Thyroid gland (tissue), 4 donors: ENCODE measurements at regions not wholly inside any gene's neighbourhood (a gene's known extent, or its start where the extent isn't known, plus 50 kb on each side); places are given as distances from the start of the nearest gene placed in this dataset.

ENCODE experiments used
- DNase-seq, 2 donors: peaks; one replicate each; pipeline ENCODE4 v3.0.0-alpha.2; 2019
- H3K27ac ChIP-seq, 3 donors: fragments of 200-600 bp; sonication (generic); 1 replicate in 2 of 3; 2 replicates in 1 of 3; pipeline ENCODE4 v1.5.1; 2016 to 2019; ENCODE audit warnings: mild to moderate bottlenecking in 1 of 3, moderate library complexity in 1 of 3
- H3K27me3 ChIP-seq: fragments of 200-600 bp; sonication (generic); one replicate; pipeline ENCODE4 v1.5.1; 2019
- H3K36me3 ChIP-seq, 2 donors: fragments of 200-600 bp; sonication (generic); one replicate each; pipeline ENCODE4 v1.5.1; 2016 to 2019
- H3K4me1 ChIP-seq, 2 donors: fragments of 200-600 bp; sonication (generic); one replicate each; pipeline ENCODE4 v1.5.1; 2017 to 2019
- H3K4me3 ChIP-seq, 3 donors: fragments of 200-600 bp; sonication (generic); replicated peaks in 1 of 3; 1 replicate in 2 of 3; 2 replicates in 1 of 3; pipeline ENCODE4 v1.5.1; 2016; ENCODE audit warnings: mild to moderate bottlenecking in 1 of 3
- H3K9me3 ChIP-seq: fragments of 200-600 bp; sonication (generic); one replicate; pipeline ENCODE4 v1.5.1; 2017
- CTCF ChIP-seq, 6 experiments: fragments of 200-600 bp in 3 of 6; fragments of 450-650 bp in 3 of 6; sonication (generic) in 3 of 6; IDR thresholded peaks; one replicate each; pipeline ENCODE4 v1.5.1; 2016 to 2019; ENCODE audit warnings: antibody characterized with exemption in 6 of 6, mild to moderate bottlenecking in 2 of 6, inconsistent platforms in 1 of 6, moderate library complexity in 1 of 6
- POLR2A ChIP-seq, 2 donors: fragments of 450-650 bp; IDR thresholded peaks; one replicate each; pipeline ENCODE4 v1.6.1; 2017; ENCODE audit warnings: antibody characterized with exemption in 2 of 2, mild to moderate bottlenecking in 2 of 2, moderate library complexity in 1 of 2
- WGBS, 2 donors: methylation state at CpG; one replicate each; pipeline ENCODE4 v1.1.5; 2017; 5-methylcytosine and 5-hydroxymethylcytosine counted together
- intact Hi-C: fragments of 100-400 bp; cut with DNase I; formaldehyde crosslinking; loops from one replicate; pipeline ENCODE4 v1.15.1; 2023

DNA sequence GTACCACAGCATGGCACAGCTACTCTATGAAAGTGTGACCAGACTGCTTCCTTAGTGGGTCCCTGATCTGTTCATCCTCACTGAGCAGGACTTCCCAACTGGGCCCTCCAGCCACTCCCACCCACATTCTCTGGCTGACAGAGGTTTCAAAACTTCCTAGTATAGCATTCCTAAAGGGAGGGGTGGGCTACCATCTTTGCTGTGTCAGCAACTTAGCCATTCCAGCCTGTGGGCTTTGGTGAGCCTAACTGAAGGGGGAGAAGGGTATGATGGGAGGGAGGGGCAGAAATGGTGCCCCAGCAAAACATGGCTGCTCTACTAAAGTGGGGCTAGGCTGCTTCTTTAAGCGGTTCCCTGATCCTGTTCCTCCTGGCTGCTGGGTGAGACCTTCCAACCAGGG, 265.2 kb upstream of the ADGRL4 start:
- intact Hi-C loops, result no loop called here

GRCh38 chr1:79264975-79265818, 258.7 kb upstream of the ADGRL4 start:
- Histone ChIP-seq H3K36me3 (no peaks in the 10 kb centered on the region), H3K4me1 (no peaks in the 10 kb centered on the region), H3K27ac (no peak overlapping the region), H3K4me3 (no peak overlapping the region), H3K9me3 (no peaks in the 10 kb centered on the region), H3K27me3 (no peaks in the 10 kb centered on the region)
- WGBS, 2 donors, result 94% methylated on average over 4 of the region's 4 CpGs
- no peak for DNase-seq
- intact Hi-C loops, result no loop called here
- no peak for TF ChIP-seq CTCF (IDR thresholded peaks at IDR 0.05)
- no peak for TF ChIP-seq POLR2A (IDR thresholded peaks at IDR 0.05)

More for the DNA sequence above, 265.2 kb upstream of the ADGRL4 start:
- no peaks in the 10 kb centered on the region for H3K4me1 ChIP-seq
- H3K27ac ChIP-seq, result no peak overlapping the region
- WGBS, 2 donors, result 80 to 100% methylated on average over 1 of the region's 1 CpG
- H3K27me3 ChIP-seq, result no peaks in the 10 kb centered on the region
- H3K36me3 ChIP-seq, result no peaks in the 10 kb centered on the region
- no peaks in the 10 kb centered on the region for H3K9me3 ChIP-seq
- DNase-seq, result no peak
- H3K4me3 ChIP-seq, result no peak overlapping the region
- TF ChIP-seq CTCF (IDR thresholded peaks at IDR 0.05) (no peak), POLR2A (IDR thresholded peaks at IDR 0.05) (no peak)

- TF ChIP-seq POLR2A (IDR thresholded peaks at IDR 0.05) (no peak), CTCF (IDR thresholded peaks at IDR 0.05) (no peak)
- Histone ChIP-seq H3K9me3 (no peaks in the 10 kb centered on the region), H3K4me3 (no peak overlapping the region), H3K27me3 (no peaks in the 10 kb centered on the region), H3K27ac (no peak overlapping the region), H3K36me3 (no peaks in the 10 kb centered on the region), H3K4me1 (no peaks in the 10 kb centered on the region)
- intact Hi-C loops, result no loop called here
- no peak for DNase-seq
- 82 to 90% methylated on average over 1 of the region's 1 CpG for WGBS, 2 donors
Measured at GRCh38 chr1:79264285-79264684, 257.8 kb upstream of the ADGRL4 start.

DNA sequence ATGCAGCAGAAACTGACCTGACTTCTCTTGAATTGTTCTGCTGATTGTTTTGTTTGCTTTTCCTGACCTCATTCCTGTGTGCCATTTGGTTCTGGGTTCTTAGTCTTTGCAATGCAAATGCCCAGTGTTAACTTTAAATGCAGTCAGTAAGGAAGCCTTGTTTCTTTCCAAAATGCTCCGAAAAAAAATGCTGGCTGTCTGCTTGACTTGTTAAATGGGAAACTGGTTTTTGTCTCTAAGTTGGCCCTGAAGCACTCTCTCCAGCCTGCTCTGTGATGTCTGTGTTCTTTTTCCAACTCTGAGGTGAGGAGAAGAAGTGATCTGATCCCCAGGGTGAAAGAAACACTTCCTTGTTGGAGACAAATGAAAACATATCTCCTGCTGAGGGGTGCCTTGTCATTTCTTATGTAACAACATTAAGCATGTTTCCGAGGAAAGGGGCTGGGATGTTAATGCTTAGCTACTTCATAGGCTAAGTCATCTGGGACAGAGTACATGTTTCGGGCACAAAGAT, 256.3 kb upstream of the ADGRL4 start:
- no peak for TF ChIP-seq CTCF (IDR thresholded peaks at IDR 0.05)
- no peak for TF ChIP-seq POLR2A (IDR thresholded peaks at IDR 0.05)

More for the DNA sequence above, 256.3 kb upstream of the ADGRL4 start:
- WGBS, 2 donors, result 51 to 53% methylated on average over 3 of the region's 3 CpGs
- no peaks in the 10 kb centered on the region for H3K9me3 ChIP-seq
- intact Hi-C loops, result no loop called here
- H3K27me3 ChIP-seq, result no peaks in the 10 kb centered on the region
- no peaks in the 10 kb centered on the region for H3K36me3 ChIP-seq
- no peak overlapping the region for H3K27ac ChIP-seq
- no peak for DNase-seq
- no peak overlapping the region for H3K4me3 ChIP-seq
- no peaks in the 10 kb centered on the region for H3K4me1 ChIP-seq
